Chondrocyte (in vitro differentiated cells): ENCODE measurements at regions not wholly inside any gene's neighbourhood (a gene's known extent, or its start where the extent isn't known, plus 50 kb on each side); places are given as distances from the start of the nearest gene placed in this dataset.
"Not testable (repeated sequence)": the region's sequence is repeated elsewhere in the genome, so short reads cannot be mapped to it uniquely, and the experiment has no call there.

Experiments
- DNase-seq: peaks from one replicate; pipeline ENCODE4 v3.0.0; 2021; ENCODE audit warnings: mixed read lengths, low spot score
- H3K27ac Mint-ChIP-seq: one replicate; pipeline ENCODE4 v1.8.0; 2021; ENCODE audit warnings: mild to moderate bottlenecking, moderate library complexity, mixed read lengths; ENCODE audit not compliant: unreplicated experiment
- H3K27me3 Mint-ChIP-seq: 2 replicates; pipeline ENCODE4 v1.8.0; 2021; ENCODE audit warnings: low read depth, mixed read lengths
- H3K36me3 Mint-ChIP-seq: 2 replicates; pipeline ENCODE4 v1.8.0; 2021; ENCODE audit warnings: low read depth, mixed read lengths
- H3K4me1 Mint-ChIP-seq: 2 replicates; pipeline ENCODE4 v1.8.0; 2021; ENCODE audit warnings: low read depth, mild to moderate bottlenecking, mixed read lengths
- H3K4me3 Mint-ChIP-seq: one replicate; pipeline ENCODE4 v1.8.0; 2021; ENCODE audit warnings: mild to moderate bottlenecking, moderate library complexity, mixed read lengths; ENCODE audit not compliant: unreplicated experiment
- H3K9me3 Mint-ChIP-seq: 2 replicates; pipeline ENCODE4 v1.8.0; 2021; ENCODE audit warnings: low read depth, mixed read lengths
- CTCF ChIP-seq: fragments of 200-600 bp; sonication (generic); IDR thresholded peaks from 2 replicates; pipeline ENCODE4 v1.5.0; 2021; ENCODE audit warnings: antibody characterized with exemption, mild to moderate bottlenecking, moderate library complexity

GRCh38 chr10:33022691-33023090, 64.7 kb upstream of the ITGB1 start:
- Mint-ChIP-seq H3K36me3 (no peaks in the 10 kb centered on the region), H3K4me1 (peaks cover 11% of the 10 kb centered on the region), H3K9me3 (no peaks in the 10 kb centered on the region), H3K27me3 (no peaks in the 10 kb centered on the region), H3K27ac (no peak overlapping the region), H3K4me3 (no peak overlapping the region)
- TF ChIP-seq CTCF, result no peak
- DNase-seq, result no peak

- Mint-ChIP-seq H3K4me1 (peaks cover 11% of the 10 kb centered on the region), H3K27ac (no peak overlapping the region), H3K36me3 (no peaks in the 10 kb centered on the region), H3K9me3 (no peaks in the 10 kb centered on the region), H3K27me3 (no peaks in the 10 kb centered on the region), H3K4me3 (no peak overlapping the region)
- DNase-seq, result no peak
- no peak for TF ChIP-seq CTCF
Measured at GRCh38 chr10:33022090-33022489, 64.1 kb upstream of the ITGB1 start.

- TF ChIP-seq CTCF, result no peak
- no peak for DNase-seq
- Mint-ChIP-seq H3K4me1 (peaks cover 15% of the 10 kb centered on the region), H3K36me3 (no peaks in the 10 kb centered on the region), H3K27ac (no peak overlapping the region), H3K9me3 (no peaks in the 10 kb centered on the region), H3K27me3 (no peaks in the 10 kb centered on the region), H3K4me3 (no peak overlapping the region)
Measured at GRCh38 chr10:33016988-33017387, 59.0 kb upstream of the ITGB1 start.

- peak overlapping the region; percentile 47 for H3K27ac Mint-ChIP-seq
- H3K36me3 Mint-ChIP-seq, result no peaks in the 10 kb centered on the region
- H3K4me3 Mint-ChIP-seq, result no peak overlapping the region
- DNase-seq, result no peak
- peaks cover 15% of the 10 kb centered on the region for H3K4me1 Mint-ChIP-seq
- TF ChIP-seq CTCF, result peak; percentile 24
- no peaks in the 10 kb centered on the region for H3K27me3 Mint-ChIP-seq
- H3K9me3 Mint-ChIP-seq, result no peaks in the 10 kb centered on the region
Measured at GRCh38 chr10:33015761-33016547, 57.9 kb upstream of the ITGB1 start.

- H3K27me3 Mint-ChIP-seq, H3K27ac Mint-ChIP-seq, H3K4me3 Mint-ChIP-seq, H3K36me3 Mint-ChIP-seq, DNase-seq, H3K9me3 Mint-ChIP-seq: not testable (repeated sequence)
- H3K4me1 Mint-ChIP-seq, result peaks cover 30% of the 10 kb centered on the region
Measured at GRCh38 chr10:33013331-33013730, 55.3 kb upstream of the ITGB1 start.

GRCh38 chr10:33012306-33012705, 54.3 kb upstream of the ITGB1 start:
- Mint-ChIP-seq H3K27ac (no peak overlapping the region), H3K4me3 (no peak overlapping the region), H3K27me3 (no peaks in the 10 kb centered on the region), H3K9me3 (no peaks in the 10 kb centered on the region), H3K4me1 (peaks cover 30% of the 10 kb centered on the region), H3K36me3 (no peaks in the 10 kb centered on the region)
- no peak for DNase-seq
- no peak for TF ChIP-seq CTCF
